Astrocyte (in vitro differentiated cells and primary cell): ENCODE measurements at regions not wholly inside any gene's neighbourhood (a gene's known extent, or its start where the extent isn't known, plus 50 kb on each side); places are given as distances from the start of the nearest gene placed in this dataset.

Source experiments
- DNase-seq: peaks from one replicate; pipeline ENCODE4 v3.0.0-alpha.2; 2010; ENCODE audit warnings: low read depth
- FAIRE-seq: peaks from 2 replicates; lab custom pipeline; 2011; peaks lifted over from hg19 to GRCh38; lab: Jason Lieb, UNC
- H2AFZ ChIP-seq: 2 replicates; pipeline ENCODE4 v1.6.0; 2012; ENCODE audit warnings: low read depth, low read length, inconsistent platforms
- H3K27ac ChIP-seq: 2 replicates; pipeline ENCODE4 v1.5.1; 2011; ENCODE audit warnings: low read depth, low read length, inconsistent platforms
- H3K27me3 ChIP-seq: 2 replicates; pipeline ENCODE4 v1.6.0; 2011; ENCODE audit warnings: low read length, inconsistent platforms; ENCODE audit not compliant: insufficient read depth
- H3K36me3 ChIP-seq: 2 replicates; pipeline ENCODE4 v1.5.1; 2011; ENCODE audit warnings: low read length, inconsistent platforms; ENCODE audit not compliant: insufficient read depth
- H3K4me1 ChIP-seq: 2 replicates; pipeline ENCODE4 v1.5.1; 2011; ENCODE audit warnings: low read length, inconsistent platforms; ENCODE audit not compliant: insufficient read depth
- H3K4me2 ChIP-seq: 2 replicates; pipeline ENCODE4 v1.6.0; 2012; ENCODE audit warnings: low read length, inconsistent platforms
- H3K4me3 ChIP-seq: 2 replicates; pipeline ENCODE4 v1.5.1; 2011; ENCODE audit warnings: low read depth, mild to moderate bottlenecking, low read length, inconsistent platforms; ENCODE audit not compliant: insufficient read depth
- H3K79me2 ChIP-seq: 2 replicates; pipeline ENCODE4 v1.6.0; 2012; ENCODE audit warnings: mild to moderate bottlenecking, low read length, inconsistent platforms; ENCODE audit not compliant: insufficient read depth
- H3K9ac ChIP-seq: 2 replicates; pipeline ENCODE4 v1.6.0; 2012; ENCODE audit warnings: mild to moderate bottlenecking, low read length, inconsistent platforms
- H3K9me3 ChIP-seq: 2 replicates; pipeline ENCODE4 v1.5.1; 2012; ENCODE audit warnings: low read depth, mild to moderate bottlenecking, low read length, inconsistent platforms; ENCODE audit not compliant: insufficient read depth
- H4K20me1 ChIP-seq: 2 replicates; pipeline ENCODE4 v1.6.0; 2012; ENCODE audit warnings: low read length, inconsistent platforms; ENCODE audit not compliant: insufficient read depth
- H3K27ac Mint-ChIP-seq: one replicate; pipeline ENCODE4 v1.8.0; 2021; ENCODE audit warnings: mild to moderate bottlenecking, mixed read lengths; ENCODE audit not compliant: unreplicated experiment
- H3K27me3 Mint-ChIP-seq: one replicate; pipeline ENCODE4 v1.8.0; 2021; ENCODE audit warnings: low read depth, mixed read lengths; ENCODE audit not compliant: unreplicated experiment
- H3K36me3 Mint-ChIP-seq: one replicate; pipeline ENCODE4 v1.8.0; 2021; ENCODE audit warnings: low read depth, mixed read lengths; ENCODE audit not compliant: unreplicated experiment
- H3K4me1 Mint-ChIP-seq: one replicate; pipeline ENCODE4 v1.8.0; 2021; ENCODE audit warnings: low read depth, mixed read lengths; ENCODE audit not compliant: unreplicated experiment
- H3K4me3 Mint-ChIP-seq: one replicate; pipeline ENCODE4 v1.8.0; 2021; ENCODE audit warnings: mild to moderate bottlenecking, moderate library complexity, mixed read lengths; ENCODE audit not compliant: unreplicated experiment
- H3K9me3 Mint-ChIP-seq: one replicate; pipeline ENCODE4 v1.8.0; 2021; ENCODE audit warnings: mild to moderate bottlenecking, mixed read lengths; ENCODE audit not compliant: unreplicated experiment
- CTCF ChIP-seq: IDR thresholded peaks from 2 replicates; pipeline ENCODE4 v1.5.1; 2011; ENCODE audit warnings: low read depth, mild to moderate bottlenecking, inconsistent platforms, low read length, moderate library complexity; ENCODE audit not compliant: insufficient read depth
- EZH2 ChIP-seq: IDR thresholded peaks from 2 replicates; pipeline ENCODE4 v1.6.1; 2012; ENCODE audit warnings: mild to moderate bottlenecking, low read length, inconsistent platforms; ENCODE audit not compliant: insufficient read depth

- H3K27me3 Mint-ChIP-seq = peaks cover 39% of the 10 kb centered on the region
- Histone ChIP-seq H2AFZ (no peak overlapping the region), H3K27me3 (no peaks in the 10 kb centered on the region), H3K27ac (no peak overlapping the region), H4K20me1 (no peaks in the 10 kb centered on the region), H3K79me2 (no peaks in the 10 kb centered on the region), H3K9ac (no peak overlapping the region), H3K4me1 (no peaks in the 10 kb centered on the region), H3K4me2 (no peak overlapping the region), H3K36me3 (no peaks in the 10 kb centered on the region), H3K4me3 (no peak overlapping the region), H3K9me3 (no peaks in the 10 kb centered on the region)
- TF ChIP-seq CTCF = no peak
- TF ChIP-seq EZH2 = no peak
- no peak overlapping the region for H3K27ac Mint-ChIP-seq
- FAIRE-seq (no peak), DNase-seq (no peak)
- H3K36me3 Mint-ChIP-seq = no peaks in the 10 kb centered on the region
- no peak overlapping the region for H3K4me3 Mint-ChIP-seq
- H3K9me3 Mint-ChIP-seq = no peaks in the 10 kb centered on the region
- no peaks in the 10 kb centered on the region for H3K4me1 Mint-ChIP-seq
These were observed 120.1 kb upstream of the HDAC4 start for GRCh38 chr2:239520811-239521517.

GRCh38 chr2:239519921-239520585, 119.2 kb upstream of the HDAC4 start:
- Histone ChIP-seq H3K4me2 (no peak overlapping the region), H3K4me3 (no peak overlapping the region), H2AFZ (no peak overlapping the region), H3K27me3 (no peaks in the 10 kb centered on the region), H4K20me1 (no peaks in the 10 kb centered on the region), H3K4me1 (no peaks in the 10 kb centered on the region), H3K36me3 (no peaks in the 10 kb centered on the region), H3K27ac (no peak overlapping the region), H3K9me3 (no peaks in the 10 kb centered on the region), H3K9ac (no peak overlapping the region), H3K79me2 (no peaks in the 10 kb centered on the region)
- H3K27ac Mint-ChIP-seq = no peak overlapping the region
- no peak for FAIRE-seq
- no peaks in the 10 kb centered on the region for H3K36me3 Mint-ChIP-seq
- TF ChIP-seq CTCF (no peak), EZH2 (no peak)
- no peaks in the 10 kb centered on the region for H3K4me1 Mint-ChIP-seq
- H3K9me3 Mint-ChIP-seq = peaks cover 3% of the 10 kb centered on the region
- no peak for DNase-seq
- peaks cover 40% of the 10 kb centered on the region for H3K27me3 Mint-ChIP-seq
- H3K4me3 Mint-ChIP-seq = no peak overlapping the region
